CD4-positive, CD25-positive, alpha-beta regulatory T cell (primary cell): ENCODE measurements at regions not wholly inside any gene's neighbourhood (a gene's known extent, or its start where the extent isn't known, plus 50 kb on each side); places are given as distances from the start of the nearest gene placed in this dataset.

Experiments used
- ATAC-seq, 2 donors: fragments of 150-1000 bp; cut with Tn5 transposase; one replicate each; pipeline ENCODE4 v1.10.0; 2021; ENCODE audit warnings: low read depth in 2 of 2, moderate number of reproducible peaks in 2 of 2, moderate library complexity in 1 of 2
- DNase-seq, 3 donors: peaks; one replicate each; pipeline versions ENCODE4 v3.0.0 to v3.0.0-alpha.2; 2012 to 2022; ENCODE audit warnings: mixed read lengths in 1 of 3
- H3K27ac ChIP-seq: one replicate; pipeline ENCODE4 v1.7.0; 2013; ENCODE audit warnings: mild to moderate bottlenecking, low read length; ENCODE audit not compliant: insufficient read depth, poor library complexity, severe bottlenecking
- H3K27me3 ChIP-seq: one replicate; pipeline ENCODE4 v1.7.0; 2013; ENCODE audit warnings: low read length; ENCODE audit not compliant: control insufficient read depth, insufficient read depth
- H3K36me3 ChIP-seq: one replicate; pipeline ENCODE4 v1.7.0; 2013; ENCODE audit warnings: mild to moderate bottlenecking, low read length, moderate library complexity; ENCODE audit not compliant: control insufficient read depth, insufficient read depth
- H3K4me1 ChIP-seq: 2 replicates; pipeline ENCODE4 v1.7.0; 2013; ENCODE audit warnings: mild to moderate bottlenecking, low read length; ENCODE audit not compliant: insufficient read depth, control insufficient read depth, poor library complexity, severe bottlenecking
- H3K4me3 ChIP-seq: one replicate; pipeline ENCODE4 v1.7.0; 2013; ENCODE audit warnings: low read depth, mild to moderate bottlenecking, low read length, moderate library complexity
- H3K9me3 ChIP-seq, 2 experiments: 1 replicate in 1 of 2; 2 replicates in 1 of 2; pipeline ENCODE4 v1.7.0; 2013; ENCODE audit warnings: low read length in 2 of 2, mild to moderate bottlenecking in 1 of 2, moderate library complexity in 1 of 2; ENCODE audit not compliant: control insufficient read depth in 2 of 2
- H3K27ac Mint-ChIP-seq, 3 donors: one replicate each; pipeline ENCODE4 v1.8.0; 2020 to 2022; ENCODE audit warnings: mild to moderate bottlenecking in 3 of 3, mixed read lengths in 3 of 3, moderate library complexity in 2 of 3
- H3K27me3 Mint-ChIP-seq: one replicate; pipeline ENCODE4 v1.8.0; 2022; ENCODE audit warnings: mild to moderate bottlenecking, mixed read lengths
- H3K36me3 Mint-ChIP-seq: one replicate; pipeline ENCODE4 v1.8.0; 2020; ENCODE audit warnings: mixed read lengths
- H3K4me1 Mint-ChIP-seq, 4 donors: one replicate each; pipeline ENCODE4 v1.8.0; 2020 to 2022; ENCODE audit warnings: mixed read lengths in 4 of 4, mild to moderate bottlenecking in 1 of 4
- H3K4me3 Mint-ChIP-seq, 4 donors: one replicate each; pipeline ENCODE4 v1.8.0; 2020 to 2022; ENCODE audit warnings: mild to moderate bottlenecking in 4 of 4, mixed read lengths in 4 of 4, moderate library complexity in 3 of 4
- H3K9me3 Mint-ChIP-seq, 7 donors: one replicate each; pipeline ENCODE4 v1.8.0; 2020 to 2022; ENCODE audit warnings: mixed read lengths in 7 of 7, mild to moderate bottlenecking in 3 of 7, moderate library complexity in 2 of 7

- H3K36me3 Mint-ChIP-seq = no peaks in the 10 kb centered on the region
- no peaks in the 10 kb centered on the region for H3K27me3 Mint-ChIP-seq
- Histone ChIP-seq H3K27me3 (no peaks in the 10 kb centered on the region), H3K9me3 (no peaks in the 10 kb centered on the region), H3K4me3 (no peak overlapping the region), H3K36me3 (no peaks in the 10 kb centered on the region), H3K4me1 (no peaks in the 10 kb centered on the region), H3K27ac (no peak overlapping the region)
- no peak overlapping the region for H3K4me3 Mint-ChIP-seq
- DNase-seq = no peak
- no peak for ATAC-seq
- no peaks in the 10 kb centered on the region for H3K4me1 Mint-ChIP-seq
- H3K27ac Mint-ChIP-seq = no peak overlapping the region
- peaks cover 0 to 14% (median 2%) of the 10 kb centered on the region in 7 donors for H3K9me3 Mint-ChIP-seq
These were observed 883.4 kb upstream of the PRMT6 start for GRCh38 chr1:106173101-106173500.

- Histone ChIP-seq H3K36me3 (no peaks in the 10 kb centered on the region), H3K9me3 (no peaks in the 10 kb centered on the region), H3K4me1 (no peaks in the 10 kb centered on the region), H3K4me3 (no peak overlapping the region), H3K27ac (no peak overlapping the region), H3K27me3 (no peaks in the 10 kb centered on the region)
- Mint-ChIP-seq H3K4me1 (no peaks in the 10 kb centered on the region), H3K27ac (no peak overlapping the region), H3K4me3 (no peak overlapping the region), H3K27me3 (no peaks in the 10 kb centered on the region), H3K9me3 (peaks cover 0 to 10% (median 7%) of the 10 kb centered on the region in 7 donors), H3K36me3 (peaks cover 3% of the 10 kb centered on the region)
- DNase-seq = no peak
- no peak for ATAC-seq
These were observed 877.7 kb upstream of the PRMT6 start for GRCh38 chr1:106178791-106179190.

- Mint-ChIP-seq H3K4me1 (no peaks in the 10 kb centered on the region), H3K9me3 (peaks cover 0 to 16% (median 7%) of the 10 kb centered on the region in 7 donors), H3K4me3 (no peak overlapping the region), H3K36me3 (peaks cover 3% of the 10 kb centered on the region), H3K27ac (no peak overlapping the region), H3K27me3 (no peaks in the 10 kb centered on the region)
- ATAC-seq (no peak), DNase-seq (no peak)
- no peaks in the 10 kb centered on the region for H3K4me1 ChIP-seq
- H3K4me3 ChIP-seq = no peak overlapping the region
- no peak overlapping the region for H3K27ac ChIP-seq
- no peaks in the 10 kb centered on the region for H3K36me3 ChIP-seq
- peaks cover 0 to 6% of the 10 kb centered on the region in 2 experiments for H3K9me3 ChIP-seq
- H3K27me3 ChIP-seq = no peaks in the 10 kb centered on the region
These were observed 874.6 kb upstream of the PRMT6 start for GRCh38 chr1:106181866-106182265.

- H3K4me1 ChIP-seq = no peaks in the 10 kb centered on the region
- H3K4me3 ChIP-seq = no peak overlapping the region
- DNase-seq (no peak), ATAC-seq (no peak)
- Mint-ChIP-seq H3K36me3 (peaks cover 3% of the 10 kb centered on the region), H3K27me3 (no peaks in the 10 kb centered on the region), H3K4me1 (no peaks in the 10 kb centered on the region), H3K4me3 (no peak overlapping the region), H3K27ac (no peak overlapping the region), H3K9me3 (peaks cover 0 to 18% (median 8%) of the 10 kb centered on the region in 7 donors)
- no peaks in the 10 kb centered on the region for H3K27me3 ChIP-seq
- H3K27ac ChIP-seq = no peak overlapping the region
- H3K36me3 ChIP-seq = no peaks in the 10 kb centered on the region
- H3K9me3 ChIP-seq = peaks cover 0 to 6% of the 10 kb centered on the region in 2 experiments
These were observed 871.4 kb upstream of the PRMT6 start for GRCh38 chr1:106185089-106185488.

GRCh38 chr1:106189780-106190179, 866.7 kb upstream of the PRMT6 start:
- DNase-seq = no peak
- Histone ChIP-seq H3K27me3 (no peaks in the 10 kb centered on the region), H3K9me3 (peaks cover 0 to 12% of the 10 kb centered on the region in 2 experiments), H3K36me3 (no peaks in the 10 kb centered on the region), H3K4me1 (no peaks in the 10 kb centered on the region), H3K4me3 (no peak overlapping the region), H3K27ac (no peak overlapping the region)
- Mint-ChIP-seq H3K4me1 (no peaks in the 10 kb centered on the region), H3K9me3 (peaks cover 0 to 40% (median 8%) of the 10 kb centered on the region in 7 donors), H3K4me3 (no peak overlapping the region), H3K27me3 (no peaks in the 10 kb centered on the region), H3K36me3 (no peaks in the 10 kb centered on the region), H3K27ac (no peak overlapping the region)
- no peak for ATAC-seq

- Histone ChIP-seq H3K4me3 (no peak overlapping the region), H3K27me3 (no peaks in the 10 kb centered on the region), H3K36me3 (no peaks in the 10 kb centered on the region), H3K9me3 (peaks cover 0 to 12% of the 10 kb centered on the region in 2 experiments), H3K27ac (no peak overlapping the region), H3K4me1 (no peaks in the 10 kb centered on the region)
- H3K36me3 Mint-ChIP-seq = peaks cover 3% of the 10 kb centered on the region
- H3K27me3 Mint-ChIP-seq = no peaks in the 10 kb centered on the region
- no peaks in the 10 kb centered on the region for H3K4me1 Mint-ChIP-seq
- H3K9me3 Mint-ChIP-seq = peaks cover 2 to 39% (median 7%) of the 10 kb centered on the region in 7 donors
- no peak overlapping the region for H3K27ac Mint-ChIP-seq
- H3K4me3 Mint-ChIP-seq = no peak overlapping the region
- no peak for DNase-seq
- no peak for ATAC-seq
These were observed 862.3 kb upstream of the PRMT6 start for GRCh38 chr1:106194206-106194605.

- Histone ChIP-seq H3K4me1 (no peaks in the 10 kb centered on the region), H3K4me3 (no peak overlapping the region), H3K36me3 (no peaks in the 10 kb centered on the region), H3K9me3 (no peaks in the 10 kb centered on the region), H3K27ac (no peak overlapping the region), H3K27me3 (no peaks in the 10 kb centered on the region)
- no peak overlapping the region for H3K4me3 Mint-ChIP-seq
- no peak overlapping the region for H3K27ac Mint-ChIP-seq
- no peaks in the 10 kb centered on the region for H3K4me1 Mint-ChIP-seq
- H3K36me3 Mint-ChIP-seq = no peaks in the 10 kb centered on the region
- H3K27me3 Mint-ChIP-seq = no peaks in the 10 kb centered on the region
- ATAC-seq = no peak
- peaks cover 0 to 19% (median 5%) of the 10 kb centered on the region in 7 donors for H3K9me3 Mint-ChIP-seq
- DNase-seq = no peak
These were observed 855.8 kb upstream of the PRMT6 start for GRCh38 chr1:106200711-106201110.

GRCh38 chr1:106207185-106207584, 849.3 kb upstream of the PRMT6 start:
- Mint-ChIP-seq H3K4me1 (no peaks in the 10 kb centered on the region), H3K27me3 (no peaks in the 10 kb centered on the region), H3K9me3 (peaks cover 0 to 9% (median 3%) of the 10 kb centered on the region in 7 donors), H3K27ac (no peak overlapping the region), H3K36me3 (no peaks in the 10 kb centered on the region), H3K4me3 (no peak overlapping the region)
- Histone ChIP-seq H3K9me3 (no peaks in the 10 kb centered on the region), H3K36me3 (no peaks in the 10 kb centered on the region), H3K4me3 (no peak overlapping the region), H3K4me1 (no peaks in the 10 kb centered on the region), H3K27me3 (no peaks in the 10 kb centered on the region), H3K27ac (no peak overlapping the region)
- DNase-seq (no peak), ATAC-seq (no peak)
